Left ventricle myocardium inferior (tissue), 1 donor: ENCODE measurements at regions not wholly inside any gene's neighbourhood (a gene's known extent, or its start where the extent isn't known, plus 50 kb on each side); places are given as distances from the start of the nearest gene placed in this dataset.

Source experiments
- DNase-seq: peaks from one replicate; pipeline ENCODE4 v3.0.0-alpha.2; 2020
- H3K27ac ChIP-seq: fragments of 200-600 bp; replicated peaks from 2 replicates; pipeline ENCODE4 v1.8.0; 2021
- H3K27me3 ChIP-seq: fragments of 200-600 bp; 2 replicates; pipeline ENCODE4 v1.8.0; 2021; ENCODE audit warnings: low read depth
- H3K36me3 ChIP-seq: fragments of 200-600 bp; 2 replicates; pipeline ENCODE4 v1.8.0; 2021
- H3K4me1 ChIP-seq: fragments of 200-600 bp; 2 replicates; pipeline ENCODE4 v1.8.0; 2021
- H3K4me3 ChIP-seq: fragments of 200-600 bp; 2 replicates; pipeline ENCODE4 v1.8.0; 2021; ENCODE audit warnings: mild to moderate bottlenecking, moderate library complexity
- H3K9me3 ChIP-seq: fragments of 200-600 bp; replicated peaks from 2 replicates; pipeline ENCODE4 v1.8.0; 2021
- CTCF ChIP-seq: fragments of 200-600 bp; IDR thresholded peaks from 2 replicates; pipeline ENCODE4 v1.8.0; 2021; ENCODE audit warnings: antibody characterized with exemption, mild to moderate bottlenecking, borderline replicate concordance
- intact Hi-C: fragments of 100-400 bp; cut with micrococcal nuclease; formaldehyde crosslinking; loops from one replicate; pipeline ENCODE4 v1.11.0; 2022
- donor health status: DM: no; HTN: yes; CAD: no; lungs with severe emphysema.

- H3K36me3 ChIP-seq: no peaks in the 10 kb centered on the region
- no peak overlapping the region for H3K4me3 ChIP-seq
- H3K27me3 ChIP-seq: no peaks in the 10 kb centered on the region
- intact Hi-C loops: no loop called here
- peaks cover 9% of the 10 kb centered on the region for H3K9me3 ChIP-seq
- TF ChIP-seq CTCF: no peak
- no peak for DNase-seq
- H3K27ac ChIP-seq: no peak overlapping the region
- no peaks in the 10 kb centered on the region for H3K4me1 ChIP-seq
Observed at GRCh38 chr9:74016004-74016403, 481.1 kb upstream of the RORB start.

GRCh38 chr9:74025402-74025925 lies 471.7 kb upstream of the RORB start:
- no peaks in the 10 kb centered on the region for H3K27me3 ChIP-seq
- no peak for TF ChIP-seq CTCF
- H3K4me3 ChIP-seq: no peak overlapping the region
- intact Hi-C loops: no loop called here
- no peaks in the 10 kb centered on the region for H3K4me1 ChIP-seq
- peaks cover 5% of the 10 kb centered on the region for H3K9me3 ChIP-seq
- DNase-seq: no peak
- no peak overlapping the region for H3K27ac ChIP-seq
- H3K36me3 ChIP-seq: no peaks in the 10 kb centered on the region

- Histone ChIP-seq H3K27ac (no peak overlapping the region), H3K4me3 (no peak overlapping the region)
- no peak for DNase-seq
Observed at GRCh38 chr9:74032421-74032820, 464.7 kb upstream of the RORB start.

GRCh38 chr9:74035786-74036185 lies 461.3 kb upstream of the RORB start:
- no peak for TF ChIP-seq CTCF
- H3K27me3 ChIP-seq: no peaks in the 10 kb centered on the region
- no peak overlapping the region for H3K27ac ChIP-seq
- H3K9me3 ChIP-seq: no peaks in the 10 kb centered on the region
- DNase-seq: no peak
- no peaks in the 10 kb centered on the region for H3K36me3 ChIP-seq
- intact Hi-C loops: no loop called here
- no peaks in the 10 kb centered on the region for H3K4me1 ChIP-seq
- H3K4me3 ChIP-seq: no peak overlapping the region

More at GRCh38 chr9:74032421-74032820, 464.7 kb upstream of the RORB start:
- TF ChIP-seq CTCF: no peak
- Histone ChIP-seq H3K36me3 (no peaks in the 10 kb centered on the region), H3K9me3 (no peaks in the 10 kb centered on the region), H3K4me1 (no peaks in the 10 kb centered on the region), H3K27me3 (no peaks in the 10 kb centered on the region)
- intact Hi-C loops: no loop called here

- intact Hi-C loops: no loop called here
- no peaks in the 10 kb centered on the region for H3K9me3 ChIP-seq
- no peaks in the 10 kb centered on the region for H3K4me1 ChIP-seq
- TF ChIP-seq CTCF: no peak
- H3K27me3 ChIP-seq: no peaks in the 10 kb centered on the region
- no peak for DNase-seq
- H3K36me3 ChIP-seq: no peaks in the 10 kb centered on the region
- H3K27ac ChIP-seq: no peak overlapping the region
- H3K4me3 ChIP-seq: no peak overlapping the region
Observed at GRCh38 chr9:74036549-74037231, 460.4 kb upstream of the RORB start.
